Stimulated activated CD4-positive, alpha-beta T cell treated with anti-CD3 and anti-CD28 coated beads, Interleukin-4, amount 100 ng/mL, for 1 hour (primary cell): ENCODE measurements at regions not wholly inside any gene's neighbourhood (a gene's known extent, or its start where the extent isn't known, plus 50 kb on each side); places are given as distances from the start of the nearest gene placed in this dataset.
A peak's percentile ranks its signal among the peaks of the same experiment; 100 is the strongest.

Experiments used
- DNase-seq: peaks from one replicate; pipeline ENCODE4 v3.0.0-alpha.2; 2020

GRCh38 chr11:86193297-86194095 is 51.1 kb upstream of the EED start:
- peak; percentile 48 for DNase-seq

GRCh38 chr11:86192519-86193257 is 51.9 kb upstream of the EED start:
- no peak for DNase-seq

- no peak for DNase-seq
These were observed 52.7 kb upstream of the EED start for GRCh38 chr11:86191874-86192273.

GRCh38 chr11:86187027-86187426 is 57.5 kb upstream of the EED start:
- DNase-seq = no peak

GRCh38 chr11:86186386-86186785 is 58.2 kb upstream of the EED start:
- DNase-seq = no peak

- DNase-seq = no peak
These were observed 59.2 kb upstream of the EED start for GRCh38 chr11:86185381-86185750.

- no peak for DNase-seq
These were observed 59.7 kb upstream of the EED start for GRCh38 chr11:86184728-86185380.

GRCh38 chr11:86183694-86184093 is 60.9 kb upstream of the EED start:
- peak; percentile 41 for DNase-seq

- DNase-seq = peak; percentile 54
These were observed 61.5 kb upstream of the EED start for GRCh38 chr11:86182976-86183584.

- DNase-seq = no peak
These were observed 63.2 kb upstream of the EED start for GRCh38 chr11:86181379-86181778.

- DNase-seq = no peak
These were observed 63.7 kb upstream of the EED start for GRCh38 chr11:86180851-86181250.

GRCh38 chr11:86180423-86180822 is 64.1 kb upstream of the EED start:
- DNase-seq = no peak

GRCh38 chr11:86179646-86180064 is 64.9 kb upstream of the EED start:
- no peak for DNase-seq

- no peak for DNase-seq
These were observed 67.3 kb upstream of the EED start for GRCh38 chr11:86177302-86177701.

- DNase-seq = peak; percentile 41
These were observed 68.2 kb upstream of the EED start for GRCh38 chr11:86176165-86176884.

GRCh38 chr11:86175626-86176025 is 68.9 kb upstream of the EED start:
- no peak for DNase-seq

GRCh38 chr11:86175191-86175590 is 69.4 kb upstream of the EED start:
- DNase-seq = no peak

GRCh38 chr11:86174101-86175046 is 70.2 kb upstream of the EED start:
- DNase-seq = no peak

- DNase-seq = no peak
These were observed 71.7 kb upstream of the EED start for GRCh38 chr11:86172894-86173293.

- no peak for DNase-seq
These were observed 72.9 kb upstream of the EED start for GRCh38 chr11:86171627-86172026.

- no peak for DNase-seq
These were observed 76.9 kb upstream of the EED start for GRCh38 chr11:86167499-86168164.
